ENCODE measurements at regions not wholly inside any gene's neighbourhood (a gene's known extent, or its start where the extent isn't known, plus 50 kb on each side); places are given as distances from the start of the nearest gene placed in this dataset.

DNA sequence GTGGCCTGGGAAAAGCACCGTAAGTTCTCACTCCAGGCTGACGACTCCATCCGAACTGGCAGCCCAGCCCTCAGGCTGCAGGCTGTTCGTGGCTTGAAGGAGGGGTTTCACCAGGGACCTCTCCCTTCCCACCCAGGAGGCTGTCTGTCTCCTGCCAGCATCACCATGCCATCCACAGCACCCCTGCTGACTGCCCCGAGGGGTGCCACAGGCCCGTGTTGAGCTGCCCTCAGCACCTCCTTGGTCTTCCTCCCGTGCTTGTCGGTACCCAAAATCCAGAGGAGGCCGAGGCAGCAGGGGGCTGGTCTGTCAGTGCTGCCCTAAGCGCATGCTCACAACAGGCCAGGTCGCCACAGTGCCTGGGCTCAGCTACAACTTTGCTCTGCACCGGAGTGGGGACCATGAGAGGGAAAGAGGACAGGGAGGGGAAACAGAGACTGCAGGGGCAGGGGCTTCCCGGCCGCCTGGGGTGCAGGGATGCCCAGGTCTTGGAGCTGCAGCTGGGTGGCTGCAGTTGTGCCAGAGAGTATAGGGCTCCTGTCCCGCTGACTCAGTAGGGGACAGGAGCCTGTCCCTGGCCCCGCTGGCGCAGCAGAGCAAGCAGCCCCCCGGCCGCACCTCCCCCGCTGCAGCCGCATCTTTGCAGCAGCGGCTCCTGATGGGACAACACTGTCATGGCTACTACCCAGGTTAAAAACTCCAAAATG lies 963.7 kb upstream of the CRIM1 start (continued):
- TF ChIP-seq PAX8 (IDR thresholded peaks at IDR 0.05): no peak
- TF ChIP-seq MTA2 (IDR thresholded peaks at IDR 0.05; ENCODE audit: low read depth): no peak
- TF ChIP-seq, protein P1, sequence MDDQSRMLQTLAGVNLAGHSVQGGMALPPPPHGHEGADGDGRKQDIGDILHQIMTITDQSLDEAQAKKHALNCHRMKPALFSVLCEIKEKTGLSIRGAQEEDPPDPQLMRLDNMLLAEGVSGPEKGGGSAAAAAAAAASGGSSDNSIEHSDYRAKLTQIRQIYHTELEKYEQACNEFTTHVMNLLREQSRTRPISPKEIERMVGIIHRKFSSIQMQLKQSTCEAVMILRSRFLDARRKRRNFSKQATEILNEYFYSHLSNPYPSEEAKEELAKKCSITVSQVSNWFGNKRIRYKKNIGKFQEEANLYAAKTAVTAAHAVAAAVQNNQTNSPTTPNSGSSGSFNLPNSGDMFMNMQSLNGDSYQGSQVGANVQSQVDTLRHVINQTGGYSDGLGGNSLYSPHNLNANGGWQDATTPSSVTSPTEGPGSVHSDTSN (IDR thresholded peaks at IDR 0.05; ENCODE audit: insufficient replicate concordance, low read depth, low read length): no peak
- TF ChIP-seq RB1 (IDR thresholded peaks at IDR 0.05; ENCODE audit: borderline replicate concordance): no peak
- no peak for TF ChIP-seq SREBF2 (IDR thresholded peaks at IDR 0.05; ENCODE audit: low read length)
- no peak for TF ChIP-seq RELA (IDR thresholded peaks at IDR 0.05; ENCODE audit: borderline replicate concordance, partially characterized antibody)
- TF ChIP-seq SMC3 (IDR thresholded peaks at IDR 0.05; ENCODE audit: borderline replicate concordance, low read length): no peak
- no peak for TF ChIP-seq ZNF622 (IDR thresholded peaks at IDR 0.05)
- TF ChIP-seq CBX3 (IDR thresholded peaks at IDR 0.05; ENCODE audit: borderline replicate concordance, low read depth): no peak
- no peak for TF ChIP-seq RAD51 (IDR thresholded peaks at IDR 0.05)
- no peak for TF ChIP-seq ETV6 (conservative IDR thresholded peaks at IDR 0.05 in 1 of 2, IDR thresholded peaks at IDR 0.05 in 1 of 2; ENCODE audit: borderline replicate concordance in 1 of 2, low read depth in 1 of 2)
- no peak for TF ChIP-seq SRF (IDR thresholded peaks at IDR 0.05; ENCODE audit: low read depth in 2 of 2, low read length in 2 of 2)
- no peak for TF ChIP-seq KAT2A (conservative IDR thresholded peaks at IDR 0.05; ENCODE audit: control insufficient read depth, low read depth, low read length)
- TF ChIP-seq YY1 (IDR thresholded peaks at IDR 0.05; ENCODE audit: low read depth, low read length): no peak

Measured in GM12878 (cell line).